ENCODE measurements at regions not wholly inside any gene's neighbourhood (a gene's known extent, or its start where the extent isn't known, plus 50 kb on each side); places are given as distances from the start of the nearest gene placed in this dataset.
A peak's percentile ranks its signal among the peaks of the same experiment; 100 is the strongest.

DNA sequence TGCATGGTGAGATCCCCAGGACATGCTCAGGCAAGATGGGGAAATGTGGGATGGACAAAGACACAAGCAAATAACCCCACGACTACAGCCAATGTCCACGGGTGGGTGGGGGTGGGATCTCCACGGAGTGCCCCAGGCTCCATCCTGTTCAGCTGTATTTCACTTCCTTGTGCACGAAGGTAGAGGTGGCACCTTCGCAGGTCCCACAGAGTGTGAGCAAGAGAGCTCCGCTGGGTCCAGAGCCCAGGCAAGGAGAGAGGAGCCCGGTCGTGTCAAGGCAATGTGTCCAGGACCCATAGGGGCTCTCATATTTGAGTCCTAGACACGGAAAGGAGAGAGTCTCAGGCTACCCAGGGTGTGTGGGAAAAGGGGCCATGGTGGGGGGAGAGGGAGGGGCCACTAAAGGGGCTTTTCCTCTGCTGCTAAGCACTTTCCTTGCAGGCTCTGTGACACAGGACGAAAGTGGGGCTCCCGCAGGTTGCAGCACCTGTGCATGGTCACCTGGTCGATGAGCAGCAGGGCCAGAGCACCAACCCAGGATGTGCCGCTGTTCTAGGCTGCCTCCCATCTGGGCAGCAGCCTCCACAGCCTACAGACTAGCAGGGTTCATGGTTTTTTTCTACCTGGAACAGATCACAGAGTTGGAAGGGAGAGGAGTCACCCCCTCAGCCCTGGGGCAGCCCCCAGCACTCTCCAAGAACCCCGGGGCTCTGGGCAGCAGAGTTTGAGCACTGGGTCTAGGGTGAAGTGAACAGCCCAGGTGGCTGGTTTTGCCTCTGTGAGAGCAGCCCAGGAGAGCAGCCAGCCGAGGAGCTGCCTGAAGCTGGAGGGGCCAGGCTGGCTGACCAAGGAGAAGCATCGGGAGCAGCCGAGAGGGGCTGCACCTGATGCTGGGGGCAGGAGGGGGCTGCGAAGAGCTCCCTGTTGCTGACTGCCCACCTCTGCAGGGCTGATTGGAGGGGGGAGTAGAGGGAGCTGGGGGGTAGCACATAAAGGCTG lies 100.7 kb upstream of the MVB12B start:
- DNase-seq, result no peak

DNA sequence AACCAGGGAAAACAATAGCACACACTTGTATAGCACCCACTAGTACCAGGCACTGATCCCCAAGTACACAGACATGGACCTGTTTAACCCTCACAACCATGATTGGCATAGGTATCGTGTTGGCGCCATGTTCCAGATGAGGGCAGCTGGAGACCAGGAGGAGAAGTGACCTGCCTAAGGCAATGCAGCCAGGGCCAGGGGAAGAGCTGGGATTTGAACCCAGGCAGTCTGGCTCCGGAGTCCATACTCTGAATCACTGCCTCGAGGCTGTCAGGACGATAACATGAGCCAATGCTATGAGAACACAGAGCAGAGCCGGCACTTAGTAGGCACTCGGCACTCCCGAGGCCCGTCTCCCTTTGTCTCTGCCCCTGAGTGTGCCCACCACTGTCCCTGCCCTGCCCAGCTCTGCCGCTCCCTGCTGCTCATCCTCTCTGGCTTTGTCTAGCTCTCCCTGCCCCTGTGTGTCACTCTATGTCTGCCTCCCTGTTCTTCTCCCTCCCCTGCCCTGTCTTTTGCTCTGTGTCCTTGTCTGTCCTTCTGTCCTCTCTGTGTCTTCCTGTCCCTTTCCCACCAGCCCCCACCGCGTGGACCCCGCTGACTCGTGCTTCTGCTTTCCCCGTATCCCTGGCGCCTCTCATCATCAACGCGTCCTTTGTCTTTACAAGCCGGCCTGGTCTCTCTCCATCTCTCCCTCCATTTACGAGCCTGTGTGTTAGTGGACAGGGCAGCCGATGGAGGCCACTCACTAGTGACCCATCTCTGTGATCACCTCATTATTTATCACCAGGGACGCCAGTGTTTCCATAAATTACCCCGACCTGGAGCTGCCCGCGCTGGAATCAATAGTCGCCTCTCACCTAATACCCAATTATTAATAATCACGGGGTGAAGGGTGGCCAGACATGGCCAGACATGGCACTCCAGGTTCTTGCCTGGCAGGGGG lies 99.4 kb upstream of the MVB12B start:
- no peak for DNase-seq

DNA sequence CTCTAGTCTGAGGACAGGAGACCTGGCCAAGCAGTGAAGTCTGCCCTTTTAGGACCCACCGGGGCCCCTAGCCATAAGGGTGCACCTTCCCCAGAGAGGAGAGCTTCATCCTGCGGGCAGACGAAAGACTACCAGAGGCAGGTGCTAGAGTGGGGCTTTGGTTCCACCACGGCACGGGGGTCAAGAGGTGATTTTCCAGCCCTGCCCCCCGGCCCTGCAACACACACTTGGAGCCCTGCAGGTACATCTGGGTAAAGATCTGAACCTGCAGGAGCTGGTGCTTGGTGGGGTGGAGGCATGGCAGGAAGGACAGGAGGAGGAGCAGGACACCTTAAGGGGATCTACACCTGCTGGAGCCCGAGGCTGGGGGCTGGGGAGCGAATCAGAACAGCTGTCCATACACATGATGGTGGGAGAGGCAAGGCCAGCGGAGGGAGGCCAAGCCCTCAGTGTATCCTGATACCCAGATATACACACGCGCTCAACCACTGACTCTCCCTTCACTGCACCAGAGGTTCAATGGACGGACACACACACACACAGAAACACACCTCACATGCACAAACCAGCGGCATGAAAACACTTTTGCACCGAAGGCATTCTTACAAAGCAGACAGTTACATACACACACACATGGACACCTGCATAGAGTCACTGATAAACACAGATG lies 98.4 kb upstream of the MVB12B start:
- DNase-seq, result no peak

DNA sequence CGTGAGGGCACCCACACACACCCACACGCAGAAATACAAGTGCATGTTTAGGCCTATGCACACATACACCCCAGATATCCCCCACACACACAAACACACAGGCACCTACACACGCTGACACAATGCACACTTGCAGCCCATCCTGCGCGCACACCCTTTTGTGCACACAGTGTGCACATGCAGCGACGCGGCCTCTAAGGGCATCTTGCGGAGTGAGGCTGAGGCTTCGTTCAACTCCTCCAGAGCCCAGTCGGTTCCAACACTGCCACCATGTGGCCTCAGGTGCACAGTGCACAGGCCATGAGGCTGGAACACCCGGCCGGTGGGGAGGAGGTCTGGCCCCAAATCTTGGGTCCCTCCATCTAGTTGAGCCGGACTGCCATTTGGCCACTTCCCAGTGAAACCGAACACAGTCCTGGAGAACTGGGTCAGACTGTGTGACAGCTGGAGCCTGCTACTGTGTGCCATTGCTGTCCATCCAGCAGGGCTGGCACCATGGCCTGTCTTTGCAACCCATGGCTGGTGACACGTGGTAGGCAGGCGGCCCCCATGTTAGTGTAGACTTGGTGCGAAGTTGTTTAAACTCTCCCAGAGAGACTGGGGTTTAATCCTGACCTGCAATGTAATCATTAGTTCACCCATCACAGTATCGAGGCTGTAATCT lies 97.7 kb upstream of the MVB12B start:
- DNase-seq, result peak; percentile 79

DNA sequence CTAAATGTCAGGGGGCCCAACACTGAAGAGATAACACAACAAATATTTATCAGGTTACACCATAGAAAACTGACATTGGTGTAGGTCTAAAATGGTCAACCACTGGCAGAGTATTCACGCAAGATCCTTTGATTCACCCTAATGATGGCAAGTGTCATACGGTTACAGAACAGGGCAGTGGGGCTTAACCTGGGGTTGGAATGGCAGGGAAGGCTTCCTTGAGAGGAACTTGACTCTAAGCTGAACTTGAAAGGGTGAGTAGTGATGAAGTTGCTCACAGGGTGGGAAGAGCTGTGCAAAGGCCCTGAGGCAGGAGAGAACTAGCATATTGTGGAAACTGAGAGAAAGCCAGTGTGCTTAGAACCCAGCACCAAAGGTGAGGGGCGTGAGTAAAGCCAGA lies 97.1 kb upstream of the MVB12B start:
- DNase-seq, result no peak

DNA sequence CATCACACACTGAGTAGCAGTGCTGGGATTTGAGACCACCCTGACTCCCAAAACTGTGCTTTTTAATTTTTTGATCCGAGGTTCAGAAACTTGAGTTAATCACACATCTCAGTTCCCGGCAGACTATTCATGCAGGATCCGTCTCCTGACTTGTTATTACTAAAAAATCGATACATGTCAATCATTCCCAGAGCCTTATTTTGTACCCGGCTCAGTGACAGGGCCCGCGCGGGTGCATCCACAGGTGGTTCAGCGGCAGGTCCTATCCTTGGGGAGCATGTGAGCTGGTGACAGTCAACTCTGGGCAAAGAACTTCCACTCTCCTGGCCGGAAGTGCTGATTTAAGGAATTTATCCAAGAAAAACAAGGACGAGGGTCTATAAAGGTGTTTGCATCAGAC lies 95.9 kb upstream of the MVB12B start:
- DNase-seq, result no peak

DNA sequence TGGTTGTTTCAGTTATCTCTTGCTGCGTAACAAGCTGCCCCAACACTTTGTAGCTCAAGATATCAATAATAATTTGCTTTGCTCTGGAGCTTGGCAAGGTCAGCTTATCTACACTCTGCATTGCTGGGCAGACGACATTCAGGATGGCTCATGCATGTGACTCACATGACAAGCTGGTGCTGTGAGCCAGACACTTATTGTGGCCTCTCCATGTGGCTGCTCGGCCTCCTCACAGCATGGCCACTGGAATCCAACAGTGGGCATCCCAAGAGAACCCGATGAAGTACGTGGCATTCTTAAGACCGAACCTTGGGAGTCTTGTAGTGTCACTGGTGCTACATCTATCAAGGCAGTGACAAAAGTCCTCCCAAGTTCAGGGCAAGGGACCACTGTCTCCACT lies 94.2 kb upstream of the MVB12B start:
- DNase-seq, result no peak

DNA sequence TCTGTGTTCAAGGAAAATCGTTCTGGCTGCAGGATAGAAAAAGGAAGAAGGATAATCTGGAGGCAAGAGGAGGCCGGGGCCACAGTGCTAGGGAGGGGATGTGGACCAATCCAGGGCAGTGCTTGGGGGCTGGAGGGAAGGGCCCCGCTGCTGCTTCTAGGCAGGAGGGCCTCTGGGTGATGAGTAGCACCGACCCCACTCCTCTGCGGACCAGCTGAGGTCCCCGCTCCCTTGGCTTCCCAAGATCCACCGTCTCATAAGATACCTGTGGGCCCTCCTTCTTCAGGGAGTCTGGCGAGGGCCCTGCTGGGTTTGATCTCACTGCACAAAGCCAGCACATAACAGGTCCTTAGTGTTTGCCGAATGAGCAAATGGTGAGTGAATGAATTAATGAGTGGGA lies 93.5 kb upstream of the MVB12B start:
- no peak for DNase-seq

DNA sequence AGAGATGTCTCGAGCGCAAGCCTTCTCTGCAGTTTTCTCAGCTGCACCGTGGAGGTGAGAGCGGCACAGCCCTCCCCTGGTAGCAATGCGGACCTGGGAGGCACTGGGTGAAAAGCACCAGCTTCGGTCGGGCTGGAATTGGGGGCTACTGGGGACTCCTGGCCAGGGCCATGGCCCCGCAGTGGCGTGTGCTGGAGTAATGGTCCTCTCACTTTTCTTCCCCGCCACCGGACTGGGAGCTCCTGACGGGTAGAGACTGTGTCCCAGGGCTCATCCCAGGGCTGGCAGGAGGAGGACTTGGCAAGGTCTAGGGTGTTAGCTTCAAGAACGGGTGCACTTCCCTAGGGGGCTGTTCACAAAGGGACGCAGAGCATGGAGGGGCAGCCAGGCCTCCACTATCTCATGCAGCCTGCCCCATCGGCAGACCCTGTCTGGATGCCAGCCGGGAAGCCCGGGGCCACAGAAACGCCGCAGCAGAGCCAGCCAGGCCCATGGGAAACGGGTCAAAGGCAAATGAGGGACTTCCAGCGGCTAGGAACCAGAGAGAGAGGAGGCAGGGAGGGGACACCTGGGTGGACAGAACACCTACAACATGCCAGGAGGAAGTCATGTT lies 92.6 kb upstream of the MVB12B start:
- no peak for DNase-seq

DNA sequence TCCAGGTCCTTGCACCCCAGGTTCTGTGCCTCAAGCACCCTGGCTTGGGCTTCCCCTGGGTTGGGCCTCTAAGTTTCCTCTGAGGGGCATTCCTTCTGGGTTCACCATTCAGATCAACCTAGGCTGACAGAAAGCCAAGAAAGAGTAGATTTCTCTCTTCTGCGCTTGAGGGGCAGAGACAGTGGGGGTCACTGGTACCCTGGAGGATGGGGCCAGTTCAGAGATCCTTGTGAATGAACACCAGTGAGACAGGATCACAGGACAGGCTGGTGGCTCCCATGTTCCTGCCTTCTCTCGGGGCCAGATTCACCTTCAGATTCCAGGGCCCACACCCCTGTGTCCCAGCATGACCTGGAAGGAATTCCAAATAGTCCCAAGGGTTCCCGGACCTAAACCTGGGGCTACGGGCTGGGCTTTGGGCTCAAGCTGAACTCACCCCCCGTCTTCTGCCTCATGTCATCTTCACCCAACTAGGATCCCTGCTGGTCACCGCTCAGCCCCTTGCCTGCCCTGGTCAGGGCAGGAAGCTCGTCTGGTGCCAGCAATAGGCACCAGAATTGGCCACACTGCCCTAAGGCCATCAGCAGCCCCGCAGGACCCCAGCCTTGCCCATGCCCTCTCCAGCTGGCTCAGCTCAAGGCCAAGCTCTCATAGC lies 91.8 kb upstream of the MVB12B start:
- DNase-seq, result no peak

DNA sequence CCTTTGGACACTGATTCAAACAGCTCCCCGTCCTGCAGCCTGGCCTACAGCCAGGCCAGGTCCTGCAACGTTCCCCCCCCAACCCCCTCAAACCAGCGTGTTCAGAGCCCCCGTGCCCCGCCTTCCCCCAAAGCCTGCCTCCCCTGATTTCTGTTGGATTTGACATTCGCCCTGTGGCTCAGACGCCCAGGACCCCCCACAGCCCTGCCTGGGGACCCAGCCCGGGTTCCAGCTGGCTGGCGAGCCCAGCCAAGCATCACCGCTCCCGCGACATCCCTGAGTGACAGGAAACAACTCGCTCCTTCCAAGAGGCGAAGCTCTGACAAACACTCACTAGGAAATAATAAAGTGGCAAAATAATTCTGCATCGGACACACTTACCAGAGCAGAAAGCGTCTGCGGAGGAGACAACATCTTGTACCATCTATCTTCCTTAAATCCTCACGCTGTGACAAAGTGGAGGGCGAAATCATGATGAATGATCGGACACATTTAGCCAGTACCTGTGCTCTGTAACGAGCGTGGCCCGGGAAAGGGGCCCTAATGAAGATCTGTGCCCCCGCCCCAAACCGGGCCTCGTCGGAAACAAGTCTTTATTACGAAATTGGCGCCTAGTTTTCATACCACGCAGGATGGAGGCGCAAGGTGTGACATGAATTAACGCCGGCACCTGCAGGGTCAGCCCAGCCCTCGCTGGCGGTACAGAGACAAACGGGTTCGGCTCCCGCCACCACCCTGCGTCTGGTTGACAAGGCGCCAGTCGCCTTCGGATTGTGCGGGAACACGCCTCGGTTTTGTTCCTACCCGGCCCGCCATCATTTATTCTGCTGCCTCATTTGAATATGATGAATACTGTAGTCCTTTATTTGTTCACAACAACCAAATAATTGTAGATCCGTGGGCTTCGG lies 91.0 kb upstream of the MVB12B start:
- DNase-seq, result no peak

DNA sequence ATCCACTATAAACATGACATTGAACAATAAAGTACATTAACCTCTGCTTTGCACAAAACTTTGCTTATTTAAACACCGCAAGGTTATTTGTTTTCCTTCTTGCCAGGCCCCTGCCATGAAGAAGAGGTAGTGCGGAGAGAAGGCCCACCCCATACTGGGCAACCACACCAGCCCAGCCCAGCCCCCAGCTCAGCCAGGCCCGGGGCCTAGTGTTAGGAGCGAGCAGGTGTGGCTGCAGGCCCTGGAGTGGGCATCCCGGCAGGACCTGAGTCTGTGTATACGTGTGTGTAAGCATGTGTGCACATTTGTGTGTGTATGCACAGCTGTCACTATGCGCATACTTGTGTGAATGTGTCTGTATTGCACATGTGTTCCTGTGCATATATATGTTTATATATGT lies 90.4 kb upstream of the MVB12B start:
- DNase-seq, result no peak

DNA sequence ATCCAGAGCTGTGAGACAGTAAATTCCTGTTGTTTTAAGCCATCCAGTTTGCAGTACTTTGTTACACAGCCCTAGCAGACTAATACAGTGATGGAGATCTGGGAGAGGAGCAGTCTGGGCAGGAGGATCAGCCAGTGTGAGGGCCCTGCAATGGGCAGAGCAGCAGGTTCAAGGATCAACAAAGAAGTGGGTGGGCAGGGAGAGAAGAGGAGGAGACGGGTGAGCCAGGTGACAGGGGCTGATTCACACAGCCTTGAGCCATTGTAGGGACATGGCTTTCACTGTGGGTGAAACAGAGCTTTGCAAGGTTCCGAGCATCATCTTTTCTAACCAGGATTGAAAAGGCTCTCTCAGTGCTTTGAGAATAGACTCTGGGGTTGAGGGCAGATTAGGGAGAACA lies 88.2 kb upstream of the MVB12B start:
- DNase-seq, result no peak

DNA sequence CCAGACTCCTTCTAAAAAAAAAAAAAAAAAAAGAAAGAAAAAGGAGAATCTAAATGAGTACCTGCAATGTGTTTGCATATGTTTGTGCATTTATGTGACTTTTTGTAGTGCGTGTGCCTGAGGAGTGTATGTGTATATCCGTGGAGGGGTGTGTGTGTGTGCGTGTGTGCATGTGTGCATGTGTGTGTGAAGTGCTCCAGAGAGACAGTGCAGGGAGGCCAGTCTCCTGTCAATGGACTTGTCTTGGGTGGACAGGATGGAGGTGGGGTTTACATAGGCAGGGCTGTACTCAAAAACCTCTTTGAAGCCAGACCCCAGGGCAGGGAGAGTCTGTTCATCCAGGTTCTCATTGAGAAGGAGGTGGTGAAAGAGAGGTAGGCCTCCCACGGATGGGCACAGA lies 87.1 kb upstream of the MVB12B start:
- no peak for DNase-seq

DNA sequence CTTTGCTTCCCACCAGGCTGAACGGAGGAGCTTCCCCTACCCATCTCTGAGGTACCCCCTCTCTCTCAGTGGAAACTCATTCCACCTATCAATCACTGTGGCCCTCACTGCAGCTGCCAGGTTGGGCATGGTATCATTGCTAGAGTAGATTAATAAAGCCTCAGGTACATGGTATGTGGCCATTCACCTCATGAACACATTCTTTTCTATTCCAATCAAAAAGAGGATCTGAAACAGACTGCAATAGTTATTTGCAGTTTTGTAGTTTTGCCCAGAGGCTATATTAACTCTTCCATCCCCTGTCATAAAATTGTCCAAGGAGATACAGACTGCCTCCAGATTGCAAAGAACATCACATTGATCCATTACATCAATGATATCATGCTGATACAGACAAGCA lies 85.8 kb upstream of the MVB12B start:
- peak; percentile 40 for DNase-seq

DNA sequence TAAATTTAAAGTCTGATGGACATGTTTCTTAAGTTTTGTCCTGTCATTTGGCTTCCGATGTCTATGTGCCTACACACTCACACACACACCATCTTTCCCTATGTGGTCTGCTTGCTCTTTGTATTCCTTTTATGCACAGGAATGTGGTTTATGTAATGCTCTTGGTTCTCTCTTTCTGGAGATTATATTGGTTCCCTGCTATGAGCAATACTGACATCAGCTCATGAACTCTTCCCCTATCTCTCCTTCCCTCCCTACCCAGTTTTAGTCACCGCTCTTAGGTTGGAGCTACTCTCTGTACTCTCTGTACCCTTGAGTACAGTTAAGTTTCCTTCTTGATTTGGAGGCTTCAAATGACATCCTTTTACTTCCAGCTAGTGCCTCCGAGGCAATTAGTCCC lies 77.9 kb upstream of the MVB12B start:
- no peak for DNase-seq

DNA sequence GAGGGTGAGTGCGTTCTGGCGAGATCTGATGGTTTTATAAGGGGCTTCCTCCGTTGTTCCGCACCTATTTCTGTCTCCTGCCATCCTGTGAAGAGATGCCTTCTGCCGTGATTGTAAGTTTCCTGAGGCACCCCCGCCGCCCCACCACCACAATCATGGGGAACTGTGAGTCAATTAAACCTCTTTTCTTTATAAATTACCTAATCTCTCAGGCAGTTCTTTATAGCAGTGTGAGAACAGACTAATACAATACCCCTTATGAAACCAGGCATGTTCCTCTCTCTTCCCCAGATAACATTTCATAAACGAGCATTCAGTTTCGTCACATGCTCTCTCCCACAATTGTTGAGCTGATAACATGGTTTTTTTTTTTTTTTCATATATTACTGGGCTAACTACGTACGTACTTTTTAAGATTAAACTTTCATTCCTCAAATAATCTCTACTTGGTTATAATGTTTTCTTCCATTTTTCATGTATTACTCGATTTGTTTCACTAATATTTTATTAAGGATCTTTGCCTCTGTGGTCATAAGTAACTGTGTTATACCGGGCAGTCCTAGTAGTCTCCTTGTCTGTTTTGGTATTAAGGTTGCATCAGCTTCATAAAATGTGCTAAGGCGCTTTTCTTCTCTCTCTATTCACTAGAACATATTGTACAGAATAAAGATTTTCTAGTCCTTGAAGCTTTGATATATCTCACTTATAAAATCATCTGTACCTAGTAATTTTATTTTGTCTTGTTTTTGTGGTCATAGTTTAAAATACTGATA lies 64.9 kb upstream of the MVB12B start:
- DNase-seq, result no peak

DNA sequence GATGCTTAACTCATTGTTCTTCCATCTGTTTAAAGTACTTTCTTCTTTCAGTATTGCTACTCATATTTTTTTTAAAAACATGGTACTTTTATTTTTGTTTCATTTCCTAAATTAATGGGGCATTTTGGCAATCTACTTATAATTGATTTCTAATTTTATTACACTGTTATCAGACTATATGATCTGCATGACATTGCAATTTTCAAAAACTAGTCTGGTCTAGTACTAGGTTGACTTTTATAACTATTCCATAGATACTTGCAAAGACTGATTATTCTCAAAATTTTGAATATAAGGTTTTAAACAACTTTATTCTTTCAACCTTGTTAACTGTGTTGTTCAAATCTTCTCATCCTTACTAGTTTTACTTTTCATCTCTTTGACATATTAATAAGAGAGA lies 63.9 kb upstream of the MVB12B start:
- no peak for DNase-seq

DNA sequence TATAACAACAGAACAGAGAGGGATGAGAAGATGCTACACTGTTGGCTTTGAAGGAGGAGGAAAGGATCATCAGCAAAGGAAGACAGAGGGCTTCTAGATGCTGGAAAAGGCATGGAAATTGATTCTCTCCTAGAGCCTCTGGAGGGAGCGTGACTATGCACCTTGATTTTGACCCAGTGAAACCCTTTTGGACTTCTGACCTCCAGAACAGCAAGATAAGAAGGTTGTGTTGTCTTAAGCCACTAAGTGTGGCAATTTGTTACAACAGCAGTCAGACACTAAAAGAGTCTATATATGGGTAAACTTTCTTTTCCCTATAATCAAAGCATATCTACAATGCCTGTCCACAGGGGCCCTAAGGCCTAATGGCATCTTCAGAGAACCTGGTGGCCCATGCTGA lies 56.1 kb upstream of the MVB12B start:
- no peak for DNase-seq
